ENCODE measurements at regions not wholly inside any gene's neighbourhood (a gene's known extent, or its start where the extent isn't known, plus 50 kb on each side); places are given as distances from the start of the nearest gene placed in this dataset.

DNA sequence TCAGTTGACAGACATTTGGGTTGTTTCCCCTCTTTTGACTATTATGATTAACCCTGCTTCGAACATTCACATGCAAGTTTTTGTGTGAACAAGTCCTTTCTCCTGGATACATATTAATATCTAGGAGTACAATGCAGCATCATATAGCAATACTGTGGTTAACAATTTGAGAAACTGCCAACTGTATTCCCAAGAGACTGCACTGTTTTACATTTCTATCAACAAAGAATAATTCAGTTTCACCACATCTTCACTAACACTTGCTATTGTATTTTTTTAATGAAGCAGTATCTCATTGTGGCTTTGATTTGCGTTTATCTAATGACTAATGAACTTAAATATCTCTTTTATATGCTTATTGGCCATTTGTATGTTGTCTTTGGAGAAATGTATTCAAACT, 184.6 kb upstream of the NBEA start:
- TF ChIP-seq, protein P1, sequence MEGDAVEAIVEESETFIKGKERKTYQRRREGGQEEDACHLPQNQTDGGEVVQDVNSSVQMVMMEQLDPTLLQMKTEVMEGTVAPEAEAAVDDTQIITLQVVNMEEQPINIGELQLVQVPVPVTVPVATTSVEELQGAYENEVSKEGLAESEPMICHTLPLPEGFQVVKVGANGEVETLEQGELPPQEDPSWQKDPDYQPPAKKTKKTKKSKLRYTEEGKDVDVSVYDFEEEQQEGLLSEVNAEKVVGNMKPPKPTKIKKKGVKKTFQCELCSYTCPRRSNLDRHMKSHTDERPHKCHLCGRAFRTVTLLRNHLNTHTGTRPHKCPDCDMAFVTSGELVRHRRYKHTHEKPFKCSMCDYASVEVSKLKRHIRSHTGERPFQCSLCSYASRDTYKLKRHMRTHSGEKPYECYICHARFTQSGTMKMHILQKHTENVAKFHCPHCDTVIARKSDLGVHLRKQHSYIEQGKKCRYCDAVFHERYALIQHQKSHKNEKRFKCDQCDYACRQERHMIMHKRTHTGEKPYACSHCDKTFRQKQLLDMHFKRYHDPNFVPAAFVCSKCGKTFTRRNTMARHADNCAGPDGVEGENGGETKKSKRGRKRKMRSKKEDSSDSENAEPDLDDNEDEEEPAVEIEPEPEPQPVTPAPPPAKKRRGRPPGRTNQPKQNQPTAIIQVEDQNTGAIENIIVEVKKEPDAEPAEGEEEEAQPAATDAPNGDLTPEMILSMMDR (IDR thresholded peaks at IDR 0.05 in 8 of 11, conservative IDR thresholded peaks at IDR 0.05 in 3 of 11), result no peak
- no peak for TF ChIP-seq POLR2A (IDR thresholded peaks at IDR 0.05)
- TF ChIP-seq POLR2AphosphoS5 (IDR thresholded peaks at IDR 0.05), result no peak

Data from spleen (tissue), 7 donors.